Suprapubic skin (tissue), 3 donors: ENCODE measurements at regions not wholly inside any gene's neighbourhood (a gene's known extent, or its start where the extent isn't known, plus 50 kb on each side); places are given as distances from the start of the nearest gene placed in this dataset.

Experiments used
- EP300 ChIP-seq: sonication (generic); formaldehyde crosslinking; IDR thresholded peaks from one replicate; pipeline ENCODE4 v1.6.1; 2017; ENCODE audit warnings: antibody characterized with exemption
- POLR2A ChIP-seq, 2 donors: fragments of 450-650 bp; IDR thresholded peaks; one replicate each; pipeline ENCODE4 v1.6.1; 2017; ENCODE audit warnings: antibody characterized with exemption in 2 of 2, mild to moderate bottlenecking in 2 of 2, moderate library complexity in 2 of 2
- TF ChIP-seq, protein P1 (sequence below), 2 donors: fragments of 200-600 bp in 1 of 2; fragments of 450-650 bp in 1 of 2; sonication (generic) in 1 of 2; IDR thresholded peaks; one replicate each; pipeline ENCODE4 v1.5.1; 2016 to 2019; ENCODE audit warnings: antibody characterized with exemption in 2 of 2, mild to moderate bottlenecking in 1 of 2, moderate library complexity in 1 of 2

DNA sequence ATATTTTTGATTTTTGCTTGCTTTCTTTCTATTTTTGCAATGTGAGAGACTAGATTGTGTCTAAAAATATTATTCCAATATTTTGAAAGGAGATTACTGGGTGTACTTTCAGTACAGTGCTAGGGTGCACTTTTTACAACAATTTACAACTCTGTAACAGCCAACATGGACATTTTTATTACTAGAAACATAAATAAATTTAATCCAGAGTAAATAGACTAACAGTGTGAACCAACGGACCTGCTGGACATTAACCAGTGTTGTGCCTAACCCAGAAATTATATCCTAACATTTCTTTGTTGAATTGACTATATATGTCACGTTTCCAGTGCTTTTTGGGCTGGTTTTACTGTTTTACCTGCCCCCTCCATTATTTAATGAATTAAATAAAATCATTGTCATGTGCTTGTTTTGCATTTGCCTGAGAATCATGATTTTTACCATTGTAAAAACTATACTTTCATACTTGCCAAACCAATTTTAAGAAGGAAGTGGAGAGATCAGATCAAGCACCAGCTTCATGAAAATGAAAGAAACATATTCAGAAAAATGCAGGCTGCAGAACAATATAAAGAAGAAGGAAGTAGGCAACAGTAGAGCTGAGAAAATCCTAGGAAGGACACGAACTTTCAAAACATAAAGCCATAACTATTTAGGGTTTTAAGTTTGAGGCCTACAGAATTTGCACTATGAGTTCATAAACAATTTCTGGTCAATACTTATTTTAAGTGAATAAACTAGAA lies 400.8 kb upstream of the PIK3R1 start:
- no peak for TF ChIP-seq POLR2A (IDR thresholded peaks at IDR 0.05)
- no peak for TF ChIP-seq EP300
- TF ChIP-seq, protein P1, sequence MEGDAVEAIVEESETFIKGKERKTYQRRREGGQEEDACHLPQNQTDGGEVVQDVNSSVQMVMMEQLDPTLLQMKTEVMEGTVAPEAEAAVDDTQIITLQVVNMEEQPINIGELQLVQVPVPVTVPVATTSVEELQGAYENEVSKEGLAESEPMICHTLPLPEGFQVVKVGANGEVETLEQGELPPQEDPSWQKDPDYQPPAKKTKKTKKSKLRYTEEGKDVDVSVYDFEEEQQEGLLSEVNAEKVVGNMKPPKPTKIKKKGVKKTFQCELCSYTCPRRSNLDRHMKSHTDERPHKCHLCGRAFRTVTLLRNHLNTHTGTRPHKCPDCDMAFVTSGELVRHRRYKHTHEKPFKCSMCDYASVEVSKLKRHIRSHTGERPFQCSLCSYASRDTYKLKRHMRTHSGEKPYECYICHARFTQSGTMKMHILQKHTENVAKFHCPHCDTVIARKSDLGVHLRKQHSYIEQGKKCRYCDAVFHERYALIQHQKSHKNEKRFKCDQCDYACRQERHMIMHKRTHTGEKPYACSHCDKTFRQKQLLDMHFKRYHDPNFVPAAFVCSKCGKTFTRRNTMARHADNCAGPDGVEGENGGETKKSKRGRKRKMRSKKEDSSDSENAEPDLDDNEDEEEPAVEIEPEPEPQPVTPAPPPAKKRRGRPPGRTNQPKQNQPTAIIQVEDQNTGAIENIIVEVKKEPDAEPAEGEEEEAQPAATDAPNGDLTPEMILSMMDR (IDR thresholded peaks at IDR 0.05), result no peak
